HK-2 (cell line): ENCODE measurements at regions not wholly inside any gene's neighbourhood (a gene's known extent, or its start where the extent isn't known, plus 50 kb on each side); places are given as distances from the start of the nearest gene placed in this dataset.

ENCODE experiments used
- DNase-seq: peaks from one replicate; pipeline ENCODE4 v3.0.0-alpha.2; 2018; ENCODE audit not compliant: unreplicated experiment

GRCh38 chr21:18951271-18952038 is 547.9 kb upstream of the TMPRSS15 start:
- no peak for DNase-seq

- DNase-seq: no peak
Measured at GRCh38 chr21:18954441-18954844, 550.9 kb upstream of the TMPRSS15 start.

GRCh38 chr21:18959817-18960216 is 556.2 kb upstream of the TMPRSS15 start:
- DNase-seq: no peak

DNA sequence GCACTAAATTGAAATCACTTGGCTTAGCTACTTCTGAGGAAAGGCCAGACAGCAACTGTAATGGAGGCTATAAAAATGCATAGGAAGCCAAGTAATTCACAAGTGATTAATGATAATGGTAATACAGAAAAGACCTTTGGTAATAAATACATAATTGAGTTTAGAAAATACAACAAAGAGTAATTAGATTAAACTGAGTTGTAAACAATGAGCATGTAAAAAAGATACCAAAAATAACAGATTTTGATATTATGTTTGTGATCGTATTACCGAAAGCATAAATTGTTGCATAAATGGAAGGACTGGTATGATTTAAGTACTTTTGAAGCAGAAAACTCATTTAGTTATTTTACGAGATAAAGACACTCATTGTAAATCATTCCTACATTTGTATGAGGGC is 556.7 kb upstream of the TMPRSS15 start:
- DNase-seq: no peak

GRCh38 chr21:18970416-18970815 is 566.8 kb upstream of the TMPRSS15 start:
- DNase-seq: no peak

- no peak for DNase-seq
Measured at GRCh38 chr21:18970941-18971340, 567.4 kb upstream of the TMPRSS15 start.

GRCh38 chr21:18985584-18985983 is 582.0 kb upstream of the TMPRSS15 start:
- no peak for DNase-seq

DNA sequence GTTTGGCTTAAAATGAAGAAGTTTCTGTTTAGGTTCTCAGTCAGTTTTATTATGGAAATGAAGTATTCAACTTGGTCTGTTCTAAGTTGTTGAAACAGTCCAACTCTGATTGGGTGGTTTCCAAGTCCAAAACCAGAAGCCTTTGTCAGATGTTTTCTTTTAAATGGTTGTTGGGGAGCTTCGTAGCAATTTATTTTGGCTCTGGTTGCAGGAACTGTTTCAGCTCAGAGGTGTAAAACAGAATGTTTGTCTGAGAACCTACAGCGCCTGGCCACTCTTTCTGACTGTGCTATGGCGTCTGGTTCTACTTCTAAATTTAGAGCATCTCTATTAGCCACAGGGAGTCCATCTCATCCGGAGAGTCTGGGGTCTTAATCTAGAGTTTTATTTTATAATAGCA is 582.6 kb upstream of the TMPRSS15 start:
- no peak for DNase-seq

DNA sequence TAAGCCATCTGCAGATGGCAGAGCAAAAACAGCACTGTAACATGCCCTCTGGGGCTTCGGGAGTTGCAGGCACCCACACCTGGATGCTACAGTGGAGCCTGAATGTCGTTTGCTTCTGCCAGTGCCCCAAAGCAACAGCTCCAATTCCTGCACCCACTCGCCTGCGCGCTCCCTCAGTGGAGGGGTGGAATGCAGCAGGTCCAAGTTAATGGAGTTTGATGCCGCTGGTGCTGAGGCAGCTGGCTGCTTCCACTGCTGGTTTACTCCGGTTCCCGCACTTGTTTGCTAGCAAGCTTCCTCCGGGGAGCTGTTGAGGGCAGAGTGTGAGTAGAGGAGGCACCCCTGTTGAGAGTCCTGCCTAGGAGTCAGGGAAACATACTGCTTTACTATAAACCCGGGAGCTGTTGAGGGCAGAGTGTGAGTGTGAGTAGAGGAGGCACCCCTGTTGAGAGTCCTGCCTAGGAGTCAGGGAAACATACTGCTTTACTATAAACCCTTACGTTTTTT is 584.0 kb upstream of the TMPRSS15 start:
- DNase-seq: no peak

GRCh38 chr21:18989953-18990495 is 586.4 kb upstream of the TMPRSS15 start:
- DNase-seq: no peak

DNA sequence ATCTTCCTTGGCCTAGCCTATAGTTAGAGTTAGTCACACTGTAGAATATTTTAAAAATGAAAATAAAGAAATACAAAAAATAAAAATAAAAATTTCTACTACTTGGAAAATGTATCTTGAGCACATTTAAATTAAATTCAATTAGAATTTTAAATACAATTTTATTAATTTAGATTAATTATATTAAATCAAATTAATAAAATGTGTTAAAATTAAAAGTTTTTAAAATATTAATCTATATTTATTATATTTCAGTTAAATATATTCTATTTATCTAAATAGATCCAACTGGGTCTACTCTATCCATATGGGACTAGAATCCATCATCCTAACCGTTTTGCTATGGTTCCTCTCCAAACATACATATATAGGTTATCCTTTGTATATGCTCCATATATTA is 588.3 kb upstream of the TMPRSS15 start:
- DNase-seq: no peak

GRCh38 chr21:19010251-19010650 is 606.7 kb upstream of the TMPRSS15 start:
- DNase-seq: no peak

DNA sequence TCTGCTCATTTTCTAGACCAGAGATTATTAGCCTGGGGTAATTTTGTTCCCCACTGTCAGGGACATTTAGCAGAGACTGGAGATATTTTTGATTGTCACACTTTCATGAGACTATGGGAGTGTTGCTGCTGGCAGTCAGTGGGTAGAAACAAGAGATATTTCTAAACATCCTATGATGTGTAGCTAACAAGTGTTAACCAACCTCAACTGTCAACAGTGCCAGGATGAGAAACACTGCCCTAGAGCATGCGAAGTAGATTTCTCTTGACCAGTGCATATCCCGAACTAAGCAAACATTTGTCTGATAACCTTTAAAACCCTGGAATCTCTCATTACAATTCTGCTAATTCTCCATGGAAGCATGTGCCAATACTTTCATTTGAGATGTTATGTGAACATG is 607.4 kb upstream of the TMPRSS15 start:
- DNase-seq: no peak

DNA sequence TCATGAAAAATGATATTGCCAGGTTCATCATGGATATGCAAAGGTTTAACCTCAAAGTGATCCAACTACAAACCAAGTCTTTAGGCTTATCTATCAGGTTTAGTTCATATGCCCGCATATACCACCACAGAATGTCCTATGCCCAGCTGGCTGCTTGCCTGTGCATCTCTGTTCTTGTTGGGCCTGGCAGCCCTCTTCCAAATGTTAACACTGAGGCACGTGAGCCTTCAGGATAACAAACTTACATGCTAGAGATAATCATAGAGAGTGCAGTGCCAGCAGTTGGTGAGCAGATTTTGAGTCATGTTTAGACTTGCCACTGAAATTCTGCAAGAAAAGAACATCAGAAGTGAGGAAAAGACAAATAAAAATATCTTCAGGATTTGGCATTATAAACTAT is 607.9 kb upstream of the TMPRSS15 start:
- DNase-seq: no peak

DNA sequence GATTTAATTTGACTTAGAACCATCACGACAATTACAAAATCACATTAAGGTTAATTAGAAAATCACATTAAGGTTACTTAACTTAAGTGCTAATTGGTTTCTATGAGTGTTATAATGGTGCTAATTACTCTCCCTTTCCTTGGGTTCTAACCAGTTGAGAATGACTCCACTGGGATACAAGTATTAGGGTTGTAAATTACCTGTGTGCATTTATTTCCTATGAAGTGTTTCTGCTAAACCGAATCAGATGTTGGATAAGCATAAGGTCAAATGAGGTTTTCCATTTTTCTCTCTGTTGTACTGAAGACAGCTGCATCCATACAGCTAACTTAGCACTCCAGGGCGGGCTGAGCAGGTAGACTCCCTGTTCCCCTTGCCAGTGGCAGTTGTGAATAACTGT is 610.3 kb upstream of the TMPRSS15 start:
- DNase-seq: no peak

GRCh38 chr21:19018529-19018928 is 614.9 kb upstream of the TMPRSS15 start:
- no peak for DNase-seq

DNA sequence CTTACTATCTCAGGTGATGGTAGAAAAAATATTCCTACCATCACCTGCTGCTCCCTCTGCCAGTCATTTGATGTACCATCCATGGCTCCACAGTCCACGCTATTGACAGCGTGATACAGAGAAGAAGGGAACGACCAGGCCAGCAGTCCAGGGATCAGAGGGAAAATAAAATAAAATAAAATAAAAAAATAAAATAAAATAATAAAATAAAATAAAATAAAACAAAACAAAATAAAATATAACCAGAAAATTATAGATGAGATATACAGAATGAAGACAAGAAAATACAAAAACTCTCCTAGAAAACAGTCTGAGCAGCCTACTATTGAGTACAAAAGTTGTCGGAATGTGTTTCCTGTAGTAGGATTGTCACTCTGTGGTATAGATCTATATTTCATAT is 619.4 kb upstream of the TMPRSS15 start:
- no peak for DNase-seq

GRCh38 chr21:19026911-19027310 is 623.3 kb upstream of the TMPRSS15 start:
- no peak for DNase-seq

GRCh38 chr21:19029816-19030215 is 626.2 kb upstream of the TMPRSS15 start:
- DNase-seq: no peak

GRCh38 chr21:19031953-19032352 is 628.4 kb upstream of the TMPRSS15 start:
- no peak for DNase-seq

DNA sequence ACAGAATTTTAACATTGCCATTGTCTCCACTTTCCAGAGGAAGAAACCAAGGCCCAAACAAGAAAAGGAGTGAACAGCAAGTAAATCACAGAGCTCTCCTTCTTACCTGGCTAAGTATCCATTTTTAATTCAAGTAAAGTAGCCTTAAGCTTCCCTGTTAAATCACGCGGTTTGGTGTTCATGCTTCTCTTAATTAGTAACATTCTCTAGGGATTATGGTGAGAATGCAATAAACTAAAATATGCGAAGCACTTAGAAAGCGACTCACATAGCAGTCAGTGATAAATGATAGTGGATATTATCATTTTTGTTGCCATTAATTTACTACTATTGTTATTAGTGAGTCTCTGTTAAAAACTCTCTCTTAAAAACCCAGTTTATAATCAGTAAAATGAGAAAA is 630.5 kb upstream of the TMPRSS15 start:
- no peak for DNase-seq

GRCh38 chr21:19034560-19034959 is 631.0 kb upstream of the TMPRSS15 start:
- no peak for DNase-seq

- no peak for DNase-seq
Measured at GRCh38 chr21:19045876-19046275, 642.3 kb upstream of the TMPRSS15 start.
